ENCODE measurements at regions not wholly inside any gene's neighbourhood (a gene's known extent, or its start where the extent isn't known, plus 50 kb on each side); places are given as distances from the start of the nearest gene placed in this dataset.

GRCh38 chr5:118778941-118779340 is 209.4 kb downstream of the DTWD2 start:
- no peak for DNase-seq

- no peak for DNase-seq
Measured at GRCh38 chr5:118777189-118777736, 211.1 kb downstream of the DTWD2 start.

- no peak for DNase-seq
Measured at GRCh38 chr5:118776755-118777154, 211.6 kb downstream of the DTWD2 start.

GRCh38 chr5:118775790-118776499 is 212.4 kb downstream of the DTWD2 start:
- no peak for DNase-seq

- DNase-seq, result no peak
Measured at GRCh38 chr5:118768607-118769175, 219.7 kb downstream of the DTWD2 start.

GRCh38 chr5:118762291-118762690 is 226.1 kb downstream of the DTWD2 start:
- no peak for DNase-seq

- DNase-seq, result no peak
Measured at GRCh38 chr5:118761814-118762213, 226.5 kb downstream of the DTWD2 start.

- no peak for DNase-seq
Measured at GRCh38 chr5:118752969-118753368, 235.4 kb downstream of the DTWD2 start.

- no peak for DNase-seq
Measured at GRCh38 chr5:118736396-118736795, 252.0 kb downstream of the DTWD2 start.

GRCh38 chr5:118733394-118733793 is 255.0 kb downstream of the DTWD2 start:
- no peak for DNase-seq

GRCh38 chr5:118728191-118728590 is 260.2 kb downstream of the DTWD2 start:
- no peak for DNase-seq

GRCh38 chr5:118726891-118727290 is 261.5 kb downstream of the DTWD2 start:
- DNase-seq, result no peak

- no peak for DNase-seq
Measured at GRCh38 chr5:118723021-118723338, 265.4 kb downstream of the DTWD2 start.

- DNase-seq, result no peak
Measured at GRCh38 chr5:118722122-118723020, 266.0 kb downstream of the DTWD2 start.

- no peak for DNase-seq
Measured at GRCh38 chr5:118711727-118712126, 276.6 kb downstream of the DTWD2 start.

- DNase-seq, result no peak
Measured at GRCh38 chr5:118705959-118706667, 282.2 kb downstream of the DTWD2 start.

GRCh38 chr5:118703241-118703640 is 285.1 kb downstream of the DTWD2 start:
- no peak for DNase-seq

- DNase-seq, result no peak
Measured at GRCh38 chr5:118701791-118702190, 286.6 kb downstream of the DTWD2 start.

GRCh38 chr5:118700510-118700909 is 287.8 kb downstream of the DTWD2 start:
- no peak for DNase-seq

GRCh38 chr5:118698774-118699173 is 289.6 kb downstream of the DTWD2 start:
- DNase-seq, result no peak

- DNase-seq, result no peak
Measured at GRCh38 chr5:118696076-118696475, 292.3 kb downstream of the DTWD2 start.

- no peak for DNase-seq
Measured at GRCh38 chr5:118692811-118693342, 295.5 kb downstream of the DTWD2 start.
